ENCODE measurements at regions not wholly inside any gene's neighbourhood (a gene's known extent, or its start where the extent isn't known, plus 50 kb on each side); places are given as distances from the start of the nearest gene placed in this dataset.

- TF ChIP-seq CTCF (IDR thresholded peaks at IDR 0.05) (no peak), POLR2A (IDR thresholded peaks at IDR 0.05) (no peak)
Measured at GRCh38 chr2:2671826-2672225, 340.8 kb upstream of the MYT1L start.

Data from body of pancreas (tissue), 4 donors.